Neural crest cell (in vitro differentiated cells): ENCODE measurements at regions not wholly inside any gene's neighbourhood (a gene's known extent, or its start where the extent isn't known, plus 50 kb on each side); places are given as distances from the start of the nearest gene placed in this dataset.

Experiments
- DNase-seq: peaks from one replicate; pipeline ENCODE4 v3.0.0; 2021; ENCODE audit warnings: low read depth, mixed read lengths, low spot score
- H3K27ac Mint-ChIP-seq: one replicate; pipeline ENCODE4 v1.8.0; 2021; ENCODE audit warnings: mild to moderate bottlenecking, mixed read lengths; ENCODE audit not compliant: unreplicated experiment
- H3K27me3 Mint-ChIP-seq: 2 replicates; pipeline ENCODE4 v1.8.0; 2021; ENCODE audit warnings: low read depth, mild to moderate bottlenecking, mixed read lengths
- H3K36me3 Mint-ChIP-seq: 2 replicates; pipeline ENCODE4 v1.8.0; 2021; ENCODE audit warnings: low read depth, mild to moderate bottlenecking, mixed read lengths
- H3K4me1 Mint-ChIP-seq: 2 replicates; pipeline ENCODE4 v1.8.0; 2021; ENCODE audit warnings: mixed read lengths
- H3K4me3 Mint-ChIP-seq: one replicate; pipeline ENCODE4 v1.8.0; 2021; ENCODE audit warnings: mild to moderate bottlenecking, mixed read lengths
- H3K9me3 Mint-ChIP-seq: 2 replicates; pipeline ENCODE4 v1.8.0; 2021; ENCODE audit warnings: mixed read lengths
- TF ChIP-seq, protein P1 (sequence below): fragments of 200-600 bp; sonication (generic); conservative IDR thresholded peaks from 2 replicates; pipeline ENCODE4 v1.5.0; 2021; ENCODE audit warnings: antibody characterized with exemption, mild to moderate bottlenecking

DNA sequence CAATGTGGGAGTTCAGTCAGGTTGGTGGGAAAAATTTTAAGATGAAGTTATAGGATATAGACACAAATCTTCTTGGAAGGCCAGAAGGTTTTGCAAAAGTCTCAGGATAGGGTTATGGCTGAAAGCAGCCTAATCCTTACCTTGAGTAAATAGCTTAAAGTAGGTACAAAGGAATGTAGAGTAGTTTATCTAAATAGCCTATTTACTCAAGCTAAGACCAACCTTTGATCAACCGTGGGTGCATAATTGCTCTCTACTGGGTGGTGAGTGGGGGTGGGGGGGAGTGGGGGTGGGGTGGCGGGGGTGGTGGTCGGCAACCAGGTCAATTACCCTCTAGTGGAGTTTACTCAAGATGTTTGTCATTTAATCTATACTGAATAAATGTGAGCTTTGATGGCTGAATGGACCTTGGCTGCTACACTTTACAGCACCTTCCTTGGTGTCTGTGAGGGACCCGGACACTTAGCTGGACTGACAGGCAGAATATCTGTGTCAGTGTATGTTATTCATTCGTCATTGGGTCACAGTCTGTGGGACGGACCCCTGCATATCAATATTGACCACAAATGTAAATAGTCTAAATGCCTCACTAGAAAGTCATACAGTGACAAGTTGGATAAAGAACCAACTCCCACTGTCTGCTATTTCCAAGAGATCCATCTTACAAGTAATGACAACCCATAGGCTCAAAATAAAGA, 545.7 kb upstream of the PABPC4L start:
- peaks cover 14% of the 10 kb centered on the region for H3K9me3 Mint-ChIP-seq
- H3K27me3 Mint-ChIP-seq, result no peaks in the 10 kb centered on the region
- H3K4me1 Mint-ChIP-seq, result no peaks in the 10 kb centered on the region
- H3K4me3 Mint-ChIP-seq, result no peak overlapping the region
- TF ChIP-seq, protein P1, sequence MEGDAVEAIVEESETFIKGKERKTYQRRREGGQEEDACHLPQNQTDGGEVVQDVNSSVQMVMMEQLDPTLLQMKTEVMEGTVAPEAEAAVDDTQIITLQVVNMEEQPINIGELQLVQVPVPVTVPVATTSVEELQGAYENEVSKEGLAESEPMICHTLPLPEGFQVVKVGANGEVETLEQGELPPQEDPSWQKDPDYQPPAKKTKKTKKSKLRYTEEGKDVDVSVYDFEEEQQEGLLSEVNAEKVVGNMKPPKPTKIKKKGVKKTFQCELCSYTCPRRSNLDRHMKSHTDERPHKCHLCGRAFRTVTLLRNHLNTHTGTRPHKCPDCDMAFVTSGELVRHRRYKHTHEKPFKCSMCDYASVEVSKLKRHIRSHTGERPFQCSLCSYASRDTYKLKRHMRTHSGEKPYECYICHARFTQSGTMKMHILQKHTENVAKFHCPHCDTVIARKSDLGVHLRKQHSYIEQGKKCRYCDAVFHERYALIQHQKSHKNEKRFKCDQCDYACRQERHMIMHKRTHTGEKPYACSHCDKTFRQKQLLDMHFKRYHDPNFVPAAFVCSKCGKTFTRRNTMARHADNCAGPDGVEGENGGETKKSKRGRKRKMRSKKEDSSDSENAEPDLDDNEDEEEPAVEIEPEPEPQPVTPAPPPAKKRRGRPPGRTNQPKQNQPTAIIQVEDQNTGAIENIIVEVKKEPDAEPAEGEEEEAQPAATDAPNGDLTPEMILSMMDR, result no peak
- no peak overlapping the region for H3K27ac Mint-ChIP-seq
- no peak for DNase-seq
- no peaks in the 10 kb centered on the region for H3K36me3 Mint-ChIP-seq

DNA sequence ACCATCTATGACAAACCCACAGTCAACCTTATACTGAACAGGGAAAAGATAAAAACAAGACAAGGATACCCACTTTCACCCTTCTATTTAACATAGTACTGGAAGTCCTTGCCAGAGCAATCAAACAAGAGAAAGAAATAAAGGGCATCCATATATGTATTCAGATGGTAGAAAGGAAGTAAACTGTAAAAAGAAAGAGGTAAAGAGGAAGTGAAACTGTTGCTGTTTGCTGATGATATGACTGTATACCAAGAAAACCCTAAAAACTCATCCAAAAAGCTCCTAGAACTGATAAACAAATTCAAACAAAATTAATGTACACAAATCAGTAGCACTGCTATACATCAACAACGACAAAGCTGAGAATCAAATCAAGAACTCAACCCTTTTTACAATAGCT, 538.7 kb upstream of the PABPC4L start:
- Mint-ChIP-seq H3K9me3 (peaks cover 14% of the 10 kb centered on the region), H3K27ac (no peak overlapping the region), H3K4me1 (no peaks in the 10 kb centered on the region), H3K4me3 (no peak overlapping the region), H3K27me3 (no peaks in the 10 kb centered on the region), H3K36me3 (no peaks in the 10 kb centered on the region)
- DNase-seq, result no peak
- TF ChIP-seq, protein P1, result no peak

- Mint-ChIP-seq H3K27ac (no peak overlapping the region), H3K36me3 (no peaks in the 10 kb centered on the region), H3K4me1 (no peaks in the 10 kb centered on the region), H3K4me3 (no peak overlapping the region), H3K27me3 (no peaks in the 10 kb centered on the region), H3K9me3 (peaks cover 13% of the 10 kb centered on the region)
- TF ChIP-seq, protein P1, result no peak
- no peak for DNase-seq
These were observed 534.3 kb upstream of the PABPC4L start for GRCh38 chr4:134735901-134736300.

DNA sequence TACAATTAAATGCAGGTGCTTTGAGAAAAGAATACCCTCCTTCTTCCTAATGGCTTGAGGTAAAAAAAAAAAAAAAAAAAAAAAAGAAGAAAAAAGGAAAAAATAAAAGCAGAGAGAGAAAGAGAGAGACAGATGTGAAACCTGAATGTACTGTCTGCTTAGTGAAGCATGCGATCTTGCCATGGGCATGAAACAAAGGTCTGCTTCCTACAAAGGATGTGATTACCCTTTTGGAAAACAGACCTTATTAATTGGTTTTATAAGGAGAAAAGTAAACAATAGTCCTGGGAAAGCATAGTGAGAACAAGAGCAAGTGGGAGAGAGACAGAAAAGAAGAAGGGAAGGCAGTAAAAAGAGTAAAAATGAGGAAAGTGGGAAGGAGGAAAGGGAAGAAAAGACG, 526.1 kb upstream of the PABPC4L start:
- H3K27me3 Mint-ChIP-seq, result no peaks in the 10 kb centered on the region
- H3K4me3 Mint-ChIP-seq, result no peak overlapping the region
- TF ChIP-seq, protein P1, result no peak
- DNase-seq, result no peak
- H3K9me3 Mint-ChIP-seq, result peaks cover 6% of the 10 kb centered on the region
- H3K4me1 Mint-ChIP-seq, result no peaks in the 10 kb centered on the region
- H3K27ac Mint-ChIP-seq, result no peak overlapping the region
- no peaks in the 10 kb centered on the region for H3K36me3 Mint-ChIP-seq

DNA sequence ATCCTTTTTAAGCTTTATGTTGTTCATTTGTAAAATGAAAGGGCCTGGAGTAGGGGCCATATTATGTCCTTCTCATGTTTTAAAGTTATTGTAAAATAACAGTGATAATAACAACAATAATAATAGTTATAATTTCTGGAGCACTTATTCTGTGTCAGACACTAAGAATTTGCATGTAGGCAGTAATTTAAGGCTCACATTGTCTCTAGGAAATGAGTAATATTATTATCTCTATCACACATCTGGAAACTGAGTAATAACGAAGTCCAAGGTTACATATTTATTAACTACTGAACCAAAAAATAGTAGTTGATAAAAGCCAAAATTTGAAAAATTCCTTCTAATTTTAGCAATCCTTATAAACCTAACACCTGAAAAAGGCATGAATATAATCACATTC, 520.7 kb upstream of the PABPC4L start:
- no peak for DNase-seq
- no peaks in the 10 kb centered on the region for H3K27me3 Mint-ChIP-seq
- no peaks in the 10 kb centered on the region for H3K4me1 Mint-ChIP-seq
- no peaks in the 10 kb centered on the region for H3K36me3 Mint-ChIP-seq
- TF ChIP-seq, protein P1, result no peak
- no peak overlapping the region for H3K4me3 Mint-ChIP-seq
- H3K9me3 Mint-ChIP-seq, result no peaks in the 10 kb centered on the region
- no peak overlapping the region for H3K27ac Mint-ChIP-seq
